Endothelial cell (in vitro differentiated cells): ENCODE measurements at regions not wholly inside any gene's neighbourhood (a gene's known extent, or its start where the extent isn't known, plus 50 kb on each side); places are given as distances from the start of the nearest gene placed in this dataset.
"Not testable (repeated sequence)": the region's sequence is repeated elsewhere in the genome, so short reads cannot be mapped to it uniquely, and the experiment has no call there.

Experiments
- DNase-seq: peaks from one replicate; pipeline ENCODE4 v3.0.0; 2021; ENCODE audit warnings: low spot score
- H3K27ac Mint-ChIP-seq: one replicate; pipeline ENCODE4 v1.8.0; 2021; ENCODE audit warnings: mixed read lengths, inconsistent platforms; ENCODE audit not compliant: unreplicated experiment
- H3K27me3 Mint-ChIP-seq: one replicate; pipeline ENCODE4 v1.8.0; 2021; ENCODE audit warnings: mild to moderate bottlenecking, moderate library complexity, mixed read lengths, inconsistent platforms; ENCODE audit not compliant: unreplicated experiment
- H3K36me3 Mint-ChIP-seq: one replicate; pipeline ENCODE4 v1.8.0; 2021; ENCODE audit warnings: mild to moderate bottlenecking, low read depth, mixed read lengths, inconsistent platforms; ENCODE audit not compliant: unreplicated experiment
- H3K4me1 Mint-ChIP-seq: one replicate; pipeline ENCODE4 v1.8.0; 2021; ENCODE audit warnings: mild to moderate bottlenecking, mixed read lengths, inconsistent platforms; ENCODE audit not compliant: unreplicated experiment
- H3K4me3 Mint-ChIP-seq: one replicate; pipeline ENCODE4 v1.8.0; 2021; ENCODE audit warnings: mild to moderate bottlenecking, mixed read lengths, inconsistent platforms; ENCODE audit not compliant: unreplicated experiment
- H3K9me3 Mint-ChIP-seq: one replicate; pipeline ENCODE4 v1.8.0; 2021; ENCODE audit warnings: mixed read lengths, inconsistent platforms; ENCODE audit not compliant: unreplicated experiment
- TF ChIP-seq, protein P1 (sequence below): fragments of 200-600 bp; sonication (generic); IDR thresholded peaks from one replicate; pipeline ENCODE4 v1.5.0; 2021; ENCODE audit warnings: antibody characterized with exemption; ENCODE audit not compliant: unreplicated experiment

DNA sequence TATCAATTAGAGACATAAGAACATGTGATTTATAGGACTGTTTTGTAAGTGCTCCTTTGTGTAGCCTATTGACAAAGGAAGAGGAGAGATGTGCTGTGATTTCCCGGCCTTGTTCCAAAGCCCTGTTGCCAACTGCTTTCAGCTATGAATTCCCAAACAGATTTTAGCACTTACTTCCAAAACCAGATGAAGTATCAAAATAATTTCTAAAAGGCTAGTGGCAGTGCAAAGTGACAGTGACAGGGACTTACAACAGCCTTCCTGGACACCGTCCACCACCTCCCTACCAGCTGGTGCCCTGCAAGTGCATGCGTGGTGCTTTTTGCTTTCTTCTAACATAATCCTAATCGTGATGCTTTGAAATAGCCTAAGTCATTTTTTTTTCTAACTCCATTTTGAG, 254.1 kb upstream of the ACTBL2 start:
- Mint-ChIP-seq H3K27ac (no peak overlapping the region), H3K36me3 (no peaks in the 10 kb centered on the region), H3K4me1 (peaks cover 2% of the 10 kb centered on the region), H3K9me3 (no peaks in the 10 kb centered on the region), H3K27me3 (no peaks in the 10 kb centered on the region), H3K4me3 (no peak overlapping the region)
- no peak for DNase-seq
- TF ChIP-seq, protein P1, sequence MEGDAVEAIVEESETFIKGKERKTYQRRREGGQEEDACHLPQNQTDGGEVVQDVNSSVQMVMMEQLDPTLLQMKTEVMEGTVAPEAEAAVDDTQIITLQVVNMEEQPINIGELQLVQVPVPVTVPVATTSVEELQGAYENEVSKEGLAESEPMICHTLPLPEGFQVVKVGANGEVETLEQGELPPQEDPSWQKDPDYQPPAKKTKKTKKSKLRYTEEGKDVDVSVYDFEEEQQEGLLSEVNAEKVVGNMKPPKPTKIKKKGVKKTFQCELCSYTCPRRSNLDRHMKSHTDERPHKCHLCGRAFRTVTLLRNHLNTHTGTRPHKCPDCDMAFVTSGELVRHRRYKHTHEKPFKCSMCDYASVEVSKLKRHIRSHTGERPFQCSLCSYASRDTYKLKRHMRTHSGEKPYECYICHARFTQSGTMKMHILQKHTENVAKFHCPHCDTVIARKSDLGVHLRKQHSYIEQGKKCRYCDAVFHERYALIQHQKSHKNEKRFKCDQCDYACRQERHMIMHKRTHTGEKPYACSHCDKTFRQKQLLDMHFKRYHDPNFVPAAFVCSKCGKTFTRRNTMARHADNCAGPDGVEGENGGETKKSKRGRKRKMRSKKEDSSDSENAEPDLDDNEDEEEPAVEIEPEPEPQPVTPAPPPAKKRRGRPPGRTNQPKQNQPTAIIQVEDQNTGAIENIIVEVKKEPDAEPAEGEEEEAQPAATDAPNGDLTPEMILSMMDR, result no peak

DNA sequence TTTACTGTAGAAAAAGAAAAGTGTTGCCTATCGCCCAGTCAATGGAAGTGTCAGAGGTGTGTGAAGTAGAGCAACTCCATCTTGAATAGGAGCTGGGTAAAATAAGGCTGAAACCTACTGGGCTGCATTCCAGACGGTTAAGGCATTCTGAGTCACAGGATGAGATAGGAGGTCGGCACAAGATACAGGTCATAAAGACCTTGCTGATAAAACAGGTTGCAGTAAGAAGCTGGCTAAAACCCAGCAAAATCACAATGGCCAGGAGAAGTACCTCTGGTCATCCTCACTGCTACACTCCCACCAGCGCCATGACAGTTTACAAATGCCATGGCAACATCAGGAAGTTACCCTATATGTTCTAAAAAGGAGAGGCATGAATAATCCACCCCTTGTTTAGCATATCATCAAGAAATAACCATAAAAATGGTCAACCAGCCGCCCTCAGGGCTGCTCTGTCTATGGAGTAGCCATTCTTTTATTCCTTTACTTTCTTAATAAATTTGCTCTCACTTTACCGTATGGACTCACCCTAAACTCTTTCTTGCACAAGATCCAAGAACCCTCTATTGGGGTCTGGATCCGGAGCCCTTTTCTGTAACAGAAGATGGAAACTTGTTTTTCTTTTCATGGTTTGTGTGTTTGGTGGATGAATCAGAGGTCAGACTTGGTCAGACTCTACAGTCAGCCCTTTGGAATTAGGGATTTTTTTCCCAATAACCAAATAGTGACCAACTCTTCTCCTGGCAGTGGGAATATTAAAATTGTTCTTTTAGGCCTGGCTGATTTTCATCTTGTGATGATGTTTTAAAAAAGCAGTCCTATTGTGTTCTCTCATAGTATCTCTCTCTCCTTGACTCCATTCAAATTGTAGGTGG, 252.9 kb upstream of the ACTBL2 start:
- not testable (repeated sequence) for DNase-seq, H3K4me1 Mint-ChIP-seq, H3K36me3 Mint-ChIP-seq, H3K9me3 Mint-ChIP-seq, H3K27ac Mint-ChIP-seq, H3K27me3 Mint-ChIP-seq, H3K4me3 Mint-ChIP-seq

DNA sequence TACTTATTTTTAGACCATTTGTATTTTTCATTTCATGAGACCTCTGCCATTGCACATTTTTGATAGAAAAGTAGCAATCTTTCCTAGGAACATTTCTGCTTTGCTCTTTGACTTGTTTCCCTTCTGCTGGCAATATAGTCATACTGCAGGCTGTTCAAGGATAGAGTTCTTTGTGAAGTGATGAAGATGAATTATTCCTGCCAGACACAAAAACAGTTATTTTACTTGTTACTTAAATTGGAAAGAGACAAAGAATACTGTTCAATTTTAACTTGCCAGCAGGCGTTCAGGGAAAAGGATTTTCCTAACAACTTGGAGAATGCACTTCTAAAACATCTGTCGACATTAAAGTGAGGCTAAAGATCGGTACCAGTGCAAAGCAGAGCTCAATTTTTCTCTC, 251.7 kb upstream of the ACTBL2 start:
- Mint-ChIP-seq H3K27ac (no peak overlapping the region), H3K36me3 (no peaks in the 10 kb centered on the region), H3K4me3 (no peak overlapping the region), H3K4me1 (peaks cover 2% of the 10 kb centered on the region), H3K9me3 (no peaks in the 10 kb centered on the region), H3K27me3 (no peaks in the 10 kb centered on the region)
- TF ChIP-seq, protein P1, result no peak
- DNase-seq, result no peak

DNA sequence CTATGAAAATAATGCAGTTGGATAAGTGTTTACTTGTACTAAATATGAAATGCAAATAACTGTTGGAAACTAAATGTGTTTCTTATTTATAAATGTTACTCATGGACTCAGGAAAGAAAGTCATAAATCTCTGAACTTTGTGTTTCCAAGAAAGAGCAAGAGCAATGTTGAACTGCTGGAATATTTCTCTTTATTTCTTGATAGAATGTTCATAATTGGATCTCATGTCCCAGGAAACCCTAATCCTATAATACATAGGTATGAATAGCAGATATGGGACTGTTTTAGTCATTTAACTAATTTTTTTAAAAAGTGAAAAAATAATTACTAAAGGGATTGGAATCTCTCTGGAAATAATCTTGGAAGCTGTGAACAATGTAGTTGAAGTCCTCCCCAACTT, 245.0 kb upstream of the ACTBL2 start:
- Mint-ChIP-seq H3K36me3 (no peaks in the 10 kb centered on the region), H3K4me3 (no peak overlapping the region), H3K9me3 (no peaks in the 10 kb centered on the region), H3K4me1 (no peaks in the 10 kb centered on the region), H3K27ac (no peak overlapping the region), H3K27me3 (no peaks in the 10 kb centered on the region)
- TF ChIP-seq, protein P1, result no peak
- no peak for DNase-seq

DNA sequence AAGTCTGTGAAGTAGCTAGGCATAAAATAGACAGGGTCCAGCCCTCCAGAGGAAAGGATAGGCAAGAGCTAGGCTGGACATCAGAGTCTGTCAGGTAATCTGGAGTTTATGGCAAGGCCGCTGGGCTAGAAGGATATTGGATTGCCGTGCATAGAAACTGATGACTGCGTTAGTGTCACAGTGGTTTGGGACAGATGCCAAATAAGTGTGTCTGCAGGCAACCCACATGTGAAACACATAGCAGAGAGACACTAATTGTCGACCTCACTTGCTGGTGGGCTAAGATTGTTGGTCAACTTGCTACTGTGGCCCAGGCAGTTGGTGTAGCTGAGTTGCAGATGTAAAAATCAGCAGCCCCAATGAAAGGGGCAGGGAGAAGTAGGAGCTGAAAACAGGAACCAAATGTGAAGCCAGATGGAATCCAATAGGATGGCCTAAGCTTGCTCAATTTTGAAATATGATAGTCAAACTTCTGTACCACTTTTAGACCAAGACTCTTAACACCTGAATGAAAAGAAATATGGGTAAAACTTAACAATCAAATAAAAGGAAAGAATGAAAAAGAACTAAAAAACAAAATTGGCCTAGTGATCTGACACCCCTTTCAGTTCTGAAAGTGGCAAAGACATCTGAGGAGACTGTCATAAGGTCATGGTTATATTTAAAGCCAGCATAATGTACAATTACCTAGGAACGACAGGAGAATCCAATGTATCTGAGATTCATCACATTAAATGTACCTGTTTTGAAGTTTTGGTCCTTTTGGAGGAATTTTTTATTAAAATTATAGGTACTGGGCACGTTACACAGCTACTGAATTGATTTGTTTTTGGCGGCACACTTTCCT, 243.3 kb upstream of the ACTBL2 start:
- no peaks in the 10 kb centered on the region for H3K4me1 Mint-ChIP-seq
- no peaks in the 10 kb centered on the region for H3K36me3 Mint-ChIP-seq
- TF ChIP-seq, protein P1, result no peak

More for the DNA sequence above, 243.3 kb upstream of the ACTBL2 start:
- no peaks in the 10 kb centered on the region for H3K27me3 Mint-ChIP-seq
- no peaks in the 10 kb centered on the region for H3K9me3 Mint-ChIP-seq
- H3K27ac Mint-ChIP-seq, result no peak overlapping the region
- no peak for DNase-seq
- no peak overlapping the region for H3K4me3 Mint-ChIP-seq
